H9 (cell line): ENCODE measurements at regions not wholly inside any gene's neighbourhood (a gene's known extent, or its start where the extent isn't known, plus 50 kb on each side); places are given as distances from the start of the nearest gene placed in this dataset.

Source experiments
- DNase-seq: peaks from one replicate; pipeline ENCODE4 v3.0.0-alpha.2; 2017
- H2AFZ ChIP-seq: one replicate; pipeline ENCODE4 v1.6.1; 2013; ENCODE audit warnings: mild to moderate bottlenecking, low read length, control low read depth, moderate library complexity
- H2AK5ac ChIP-seq: 2 replicates; pipeline ENCODE4 v1.6.1; 2013; ENCODE audit warnings: low read length, control low read depth, mixed read lengths; ENCODE audit not compliant: insufficient read length
- H2BK120ac ChIP-seq: one replicate; pipeline ENCODE4 v1.6.1; 2013; ENCODE audit warnings: low read depth, mild to moderate bottlenecking, low read length, control low read depth, inconsistent platforms; ENCODE audit not compliant: poor library complexity, severe bottlenecking
- H2BK12ac ChIP-seq: 2 replicates; pipeline ENCODE4 v1.6.1; 2013; ENCODE audit warnings: low read length, control low read depth, mixed read lengths, low read depth; ENCODE audit not compliant: insufficient read length
- H2BK15ac ChIP-seq: 2 replicates; pipeline ENCODE4 v1.6.1; 2013; ENCODE audit warnings: low read depth, low read length, control low read depth
- H2BK20ac ChIP-seq: one replicate; pipeline ENCODE4 v1.6.1; 2013; ENCODE audit warnings: low read depth, mild to moderate bottlenecking, low read length, control low read depth, inconsistent platforms; ENCODE audit not compliant: poor library complexity, severe bottlenecking
- H2BK5ac ChIP-seq: 2 replicates; pipeline ENCODE4 v1.6.1; 2013; ENCODE audit warnings: low read length, control low read depth, mixed read lengths; ENCODE audit not compliant: insufficient read length
- H3K14ac ChIP-seq: 2 replicates; pipeline ENCODE4 v1.6.1; 2013; ENCODE audit warnings: low read length, control low read depth; ENCODE audit not compliant: insufficient read depth
- H3K18ac ChIP-seq: 2 replicates; pipeline ENCODE4 v1.6.1; 2013; ENCODE audit warnings: low read depth, mild to moderate bottlenecking, mixed read lengths, low read length, control low read depth; ENCODE audit not compliant: insufficient read length
- H3K23ac ChIP-seq: 2 replicates; pipeline ENCODE4 v1.6.1; 2013; ENCODE audit warnings: low read length, control low read depth, mixed read lengths, low read depth; ENCODE audit not compliant: insufficient read length
- H3K23me2 ChIP-seq: 2 replicates; pipeline ENCODE4 v1.6.1; 2013; ENCODE audit warnings: low read depth, mild to moderate bottlenecking, mixed read lengths, low read length, control low read depth; ENCODE audit not compliant: insufficient read length, poor library complexity, severe bottlenecking
- H3K27ac ChIP-seq: 2 replicates; pipeline ENCODE4 v1.5.1; 2013; ENCODE audit warnings: low read length, control low read depth, mixed read lengths, low read depth; ENCODE audit not compliant: insufficient read length
- H3K27me3 ChIP-seq: 2 replicates; pipeline ENCODE4 v1.6.1; 2013; ENCODE audit warnings: low read length, control low read depth, inconsistent platforms; ENCODE audit not compliant: insufficient read depth
- H3K4ac ChIP-seq: 2 replicates; pipeline ENCODE4 v1.6.1; 2013; ENCODE audit warnings: low read depth, mild to moderate bottlenecking, control low read depth, inconsistent platforms, low read length, moderate library complexity
- H3K4me1 ChIP-seq: 2 replicates; pipeline ENCODE4 v1.6.1; 2013; ENCODE audit warnings: low read length, control low read depth, inconsistent platforms; ENCODE audit not compliant: insufficient read depth
- H3K4me2 ChIP-seq: 2 replicates; pipeline ENCODE4 v1.6.1; 2013; ENCODE audit warnings: low read length, control low read depth, mixed read lengths; ENCODE audit not compliant: insufficient read length, insufficient read depth
- H3K56ac ChIP-seq: 2 replicates; pipeline ENCODE4 v1.6.1; 2013; ENCODE audit warnings: low read depth, mild to moderate bottlenecking, mixed read lengths, low read length, control low read depth; ENCODE audit not compliant: insufficient read length
- H3K79me1 ChIP-seq: 2 replicates; pipeline ENCODE4 v1.6.1; 2013; ENCODE audit warnings: low read depth, mild to moderate bottlenecking, moderate library complexity, low read length, control low read depth, inconsistent platforms; ENCODE audit not compliant: insufficient read depth, poor library complexity, severe bottlenecking
- H3K79me2 ChIP-seq: 2 replicates; pipeline ENCODE4 v1.6.1; 2013; ENCODE audit warnings: low read length, control low read depth, inconsistent platforms; ENCODE audit not compliant: insufficient read depth
- H3K9ac ChIP-seq: 2 replicates; pipeline ENCODE4 v1.6.1; 2013; ENCODE audit warnings: low read length, control low read depth, mixed read lengths; ENCODE audit not compliant: insufficient read length; ENCODE audit errors: extremely low read depth
- H3K9me3 ChIP-seq: one replicate; pipeline ENCODE4 v1.6.1; 2013; ENCODE audit warnings: low read depth, low read length, inconsistent platforms; ENCODE audit not compliant: control insufficient read depth
- H3T11ph ChIP-seq: one replicate; pipeline ENCODE4 v1.6.1; 2013; ENCODE audit warnings: mild to moderate bottlenecking, low read length, control low read depth, inconsistent platforms
- H4K20me1 ChIP-seq: one replicate; pipeline ENCODE4 v1.6.1; 2013; ENCODE audit not compliant: control insufficient read depth, insufficient read length, insufficient read depth
- H4K5ac ChIP-seq: 2 replicates; pipeline ENCODE4 v1.6.1; 2013; ENCODE audit warnings: low read depth, mild to moderate bottlenecking, mixed read lengths, low read length, control low read depth; ENCODE audit not compliant: insufficient read length
- H4K8ac ChIP-seq: replicated peaks from 2 replicates; pipeline ENCODE4 v1.6.1; 2013; ENCODE audit warnings: low read length, control low read depth, mixed read lengths, low read depth; ENCODE audit not compliant: insufficient read length
- H4K91ac ChIP-seq: 2 replicates; pipeline ENCODE4 v1.6.1; 2013; ENCODE audit warnings: low read depth, mild to moderate bottlenecking, moderate library complexity, mixed read lengths, low read length, control low read depth; ENCODE audit not compliant: insufficient read length
- H3K27ac Mint-ChIP-seq, 3 experiments: 2 replicates in 2 of 3; 3 replicates in 1 of 3; pipeline ENCODE4 v1.8.0; 2020 to 2021; ENCODE audit warnings: mixed read lengths in 3 of 3, mild to moderate bottlenecking in 1 of 3, moderate library complexity in 1 of 3
- H3K27me3 Mint-ChIP-seq: 2 replicates; pipeline ENCODE4 v1.8.0; 2021; ENCODE audit warnings: low read depth, mild to moderate bottlenecking, moderate library complexity, mixed read lengths
- H3K36me3 Mint-ChIP-seq, 3 experiments: 2 replicates in 2 of 3; 3 replicates in 1 of 3; pipeline ENCODE4 v1.8.0; 2020 to 2021; ENCODE audit warnings: low read depth in 3 of 3, mixed read lengths in 3 of 3; ENCODE audit not compliant: insufficient read depth in 1 of 3
- H3K4me1 Mint-ChIP-seq, 2 experiments: 2 replicates each; pipeline ENCODE4 v1.8.0; 2020; ENCODE audit warnings: mixed read lengths in 2 of 2
- H3K4me3 Mint-ChIP-seq, 2 experiments: 2 replicates in 1 of 2; 3 replicates in 1 of 2; pipeline ENCODE4 v1.8.0; 2020 to 2021; ENCODE audit warnings: mild to moderate bottlenecking in 2 of 2, mixed read lengths in 2 of 2, moderate library complexity in 1 of 2
- H3K9me3 Mint-ChIP-seq, 2 experiments: 2 replicates in 1 of 2; 3 replicates in 1 of 2; pipeline ENCODE4 v1.8.0; 2020; ENCODE audit warnings: mild to moderate bottlenecking in 2 of 2, mixed read lengths in 2 of 2, moderate library complexity in 1 of 2
- CTCF ChIP-seq: fragments of 200-600 bp; sonication (generic); conservative IDR thresholded peaks from 3 replicates; pipeline ENCODE4 v1.8.0; 2021; ENCODE audit warnings: antibody characterized with exemption, mild to moderate bottlenecking
- WGBS: extraction: QIAGEN DNeasy Blood & Tissue Kit; methylation state at CpG from one replicate; pipeline ENCODE4 v1.1.7; 2013; ENCODE audit warnings: missing lambda C conversion rate, low lambda C conversion rate, mixed read lengths; ENCODE audit not compliant: insufficient read length; ENCODE audit errors: extremely low coverage; 5-methylcytosine and 5-hydroxymethylcytosine counted together

- Mint-ChIP-seq H3K4me1 (peaks cover 5 to 6% of the 10 kb centered on the region in 2 experiments; a peak in 3 of 4 replicates), H3K27me3 (peaks cover 77% of the 10 kb centered on the region)
- WGBS, result no CpG with 5 or more reads among the region's 28 CpGs
Measured at GRCh38 chr5:171629628-171630349, 155.8 kb upstream of the SMIM23 start.

More at GRCh38 chr5:171629628-171630349, 155.8 kb upstream of the SMIM23 start:
- peaks cover 0 to 3% of the 10 kb centered on the region in 2 experiments; a peak in 1 of 5 replicates for H3K9me3 Mint-ChIP-seq
- Histone ChIP-seq H3K18ac (no peak overlapping the region), H4K20me1 (no peaks in the 10 kb centered on the region), H2BK20ac (no peak overlapping the region), H3K79me1 (no peaks in the 10 kb centered on the region), H3K4me2 (peak overlapping the region; percentile 56), H3K23ac (no peak overlapping the region), H4K91ac (no peak overlapping the region), H3K4ac (no peak overlapping the region), H3K9me3 (no peaks in the 10 kb centered on the region), H3K4me1 (peaks cover 3% of the 10 kb centered on the region; the same call in 1 of the 2 replicates), H2BK5ac (no peak overlapping the region), H2AFZ (no peak overlapping the region), H3K79me2 (no peaks in the 10 kb centered on the region), H4K5ac (no peak overlapping the region), H2BK12ac (no peak overlapping the region), H2AK5ac (no peak overlapping the region), H3K14ac (no peak overlapping the region), H3T11ph (no peak overlapping the region), H3K27ac (no peak overlapping the region), H3K56ac (no peak overlapping the region), H3K23me2 (no peaks in the 10 kb centered on the region), H2BK15ac (no peak overlapping the region), H3K9ac (no peak overlapping the region), H4K8ac (no peak overlapping the region), H2BK120ac (no peak overlapping the region), H3K27me3 (peaks cover 9% of the 10 kb centered on the region)
- DNase-seq, result peak; percentile 81
- H3K36me3 Mint-ChIP-seq, result no peaks in the 10 kb centered on the region; a peak in 1 of 7 replicates
- no peak overlapping the region for H3K27ac Mint-ChIP-seq
- TF ChIP-seq CTCF, result peak; percentile 67
- H3K4me3 Mint-ChIP-seq, result peak overlapping the region; percentile 51 to 69
